ENCODE measurements at regions not wholly inside any gene's neighbourhood (a gene's known extent, or its start where the extent isn't known, plus 50 kb on each side); places are given as distances from the start of the nearest gene placed in this dataset.
"Not testable (repeated sequence)": the region's sequence is repeated elsewhere in the genome, so short reads cannot be mapped to it uniquely, and the experiment has no call there.

DNA sequence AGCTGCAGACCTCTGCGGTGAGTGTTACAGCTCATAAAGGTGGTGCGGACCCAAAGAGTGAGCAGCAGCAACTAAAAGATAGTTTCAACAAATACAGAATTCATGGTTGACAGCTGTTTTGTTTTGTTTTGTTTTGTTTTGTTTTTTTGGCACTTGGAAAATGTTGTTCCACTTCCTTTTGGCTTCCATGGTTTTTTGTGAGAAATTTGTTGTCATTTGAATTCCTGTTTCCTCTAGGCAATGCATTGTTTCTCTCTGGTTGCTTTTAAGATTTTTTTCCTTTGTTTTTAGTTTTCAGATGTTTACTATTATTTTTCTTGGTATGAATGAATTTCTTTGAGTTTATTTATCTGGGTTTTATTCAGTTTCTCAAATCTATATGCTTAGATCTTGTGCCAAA lies 229.4 kb downstream of the MID1IP1 start:
- H3K36me3 ChIP-seq = no peaks in the 10 kb centered on the region
- DNase-seq = no peak

DNA sequence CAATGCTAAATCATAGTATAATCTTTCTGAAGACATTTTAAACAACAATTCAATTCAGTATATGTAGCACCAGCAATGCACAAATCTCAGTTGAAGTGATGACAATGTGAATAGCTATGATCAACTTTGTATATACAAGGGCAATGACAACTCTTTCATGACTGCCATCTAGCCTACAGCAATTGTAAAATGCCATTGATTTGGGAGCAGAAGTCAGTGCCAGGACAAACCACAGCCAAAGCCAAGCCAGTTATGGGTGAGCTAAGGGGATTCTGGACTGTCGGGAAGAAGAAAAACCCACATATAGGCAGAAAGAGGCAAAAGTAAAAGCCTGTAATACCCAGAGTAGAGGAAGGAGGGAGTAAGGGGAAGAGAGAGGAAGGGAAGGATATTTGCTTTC lies 238.6 kb downstream of the MID1IP1 start:
- Histone ChIP-seq H3K27me3 (no peaks in the 10 kb centered on the region), H3K36me3 (no peaks in the 10 kb centered on the region), H3K4me3 (no peak overlapping the region), H3K9me3 (no peaks in the 10 kb centered on the region)
- DNase-seq = no peak

More for the DNA sequence above, 229.4 kb downstream of the MID1IP1 start:
- no peaks in the 10 kb centered on the region for H3K9me3 ChIP-seq
- H3K27me3 ChIP-seq = no peaks in the 10 kb centered on the region
- no peak overlapping the region for H3K4me3 ChIP-seq

DNA sequence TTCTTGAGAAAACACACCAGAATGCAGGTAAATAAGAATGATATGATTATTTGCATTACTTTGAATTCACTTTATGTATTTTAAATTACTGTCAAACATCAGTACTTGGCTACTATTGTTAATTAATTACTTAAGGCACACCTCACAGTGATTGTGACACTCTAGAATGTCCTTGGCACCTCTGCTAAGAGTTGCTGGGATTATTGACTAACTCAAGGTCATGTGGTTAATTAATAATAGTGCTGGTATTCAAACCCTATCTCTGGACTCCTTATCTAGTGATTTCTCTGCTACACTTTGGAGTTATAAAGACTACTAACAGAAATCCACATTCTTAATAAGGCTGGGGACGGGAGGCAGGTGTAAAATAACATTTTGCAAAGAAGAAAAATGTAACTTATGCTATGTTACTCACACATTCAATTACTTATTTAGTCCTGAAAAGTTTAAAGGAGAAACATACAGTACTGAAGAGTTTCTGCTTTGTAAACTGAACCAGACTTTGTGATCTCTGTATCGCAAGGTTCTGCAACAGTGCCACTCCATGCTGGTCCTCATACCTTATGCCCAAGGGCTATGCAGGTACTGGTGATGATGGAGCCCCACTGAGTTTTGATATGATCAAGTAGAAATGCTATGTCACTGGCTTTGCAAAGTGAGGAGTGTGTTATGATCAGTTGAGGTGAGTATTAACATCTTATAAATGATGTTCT lies 242.7 kb downstream of the MID1IP1 start:
- Histone ChIP-seq H3K36me3 (no peaks in the 10 kb centered on the region), H3K4me3 (no peak overlapping the region), H3K27me3 (no peaks in the 10 kb centered on the region), H3K9me3 (no peaks in the 10 kb centered on the region)
- no peak for DNase-seq

DNA sequence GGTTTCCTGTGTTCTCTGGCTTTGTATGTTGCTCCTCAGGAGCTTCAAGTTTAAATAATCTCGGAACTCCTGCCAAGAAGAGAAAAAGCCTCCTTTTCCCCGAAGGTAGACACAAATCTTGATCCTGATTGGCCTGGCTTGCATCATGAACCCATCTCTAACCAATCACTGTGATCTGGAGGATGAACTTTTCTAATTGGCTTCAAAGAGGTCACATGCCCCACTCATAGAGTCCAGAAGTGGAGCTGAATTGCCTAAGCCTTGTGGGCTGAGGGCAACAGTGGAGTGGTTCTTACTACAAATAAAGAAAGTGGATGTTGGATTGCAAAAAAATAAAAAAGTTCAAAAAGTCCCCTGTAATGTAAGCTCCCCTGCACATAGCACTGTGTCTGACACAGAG lies 245.9 kb downstream of the MID1IP1 start:
- no peak overlapping the region for H3K4me3 ChIP-seq
- H3K36me3 ChIP-seq = no peaks in the 10 kb centered on the region
- no peaks in the 10 kb centered on the region for H3K27me3 ChIP-seq
- no peaks in the 10 kb centered on the region for H3K9me3 ChIP-seq
- no peak for DNase-seq

DNA sequence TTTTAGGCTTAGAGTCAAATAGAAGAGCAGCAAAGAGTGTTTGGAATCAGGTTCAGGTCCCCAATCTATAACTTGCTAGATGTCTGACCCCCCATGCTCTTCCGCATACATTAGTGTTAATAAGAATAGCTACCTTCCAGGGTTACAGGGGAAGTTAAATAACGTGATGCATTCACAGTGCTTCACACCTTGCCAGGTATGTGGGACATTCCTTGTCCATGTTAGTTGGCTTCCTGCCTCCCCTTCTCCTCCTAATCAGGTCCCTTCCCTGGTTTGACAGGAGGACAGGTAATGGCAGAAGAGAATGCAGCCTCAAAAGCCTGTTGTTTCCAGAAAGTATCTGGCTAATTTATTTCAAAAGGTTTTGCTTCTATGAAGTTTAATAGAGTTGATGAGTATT lies 248.7 kb downstream of the MID1IP1 start:
- Histone ChIP-seq H3K4me3 (no peak overlapping the region), H3K27me3 (no peaks in the 10 kb centered on the region), H3K36me3 (no peaks in the 10 kb centered on the region), H3K9me3 (no peaks in the 10 kb centered on the region)
- DNase-seq = no peak

DNA sequence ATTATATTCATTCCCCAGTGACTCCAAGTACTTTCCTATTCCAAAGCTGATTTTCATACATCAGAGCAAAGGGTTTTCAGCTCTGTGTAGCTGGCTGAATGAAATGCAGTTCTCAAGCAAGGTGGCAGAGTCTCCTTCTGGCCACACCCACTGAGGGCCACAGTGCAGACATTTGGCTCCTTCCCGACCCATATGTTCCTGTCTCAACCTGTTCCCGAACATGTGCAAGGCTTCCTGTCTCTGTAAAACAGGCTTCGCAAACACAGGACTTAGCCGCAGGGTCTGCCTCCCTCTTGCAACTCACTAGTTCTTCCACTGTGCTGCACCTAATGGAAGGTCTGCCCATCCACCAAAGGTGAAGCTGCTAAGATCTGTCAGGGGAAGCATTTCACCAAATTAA lies 249.2 kb downstream of the MID1IP1 start:
- no peak for DNase-seq
- no peaks in the 10 kb centered on the region for H3K27me3 ChIP-seq
- H3K4me3 ChIP-seq = no peak overlapping the region
- H3K9me3 ChIP-seq = no peaks in the 10 kb centered on the region
- no peaks in the 10 kb centered on the region for H3K36me3 ChIP-seq

DNA sequence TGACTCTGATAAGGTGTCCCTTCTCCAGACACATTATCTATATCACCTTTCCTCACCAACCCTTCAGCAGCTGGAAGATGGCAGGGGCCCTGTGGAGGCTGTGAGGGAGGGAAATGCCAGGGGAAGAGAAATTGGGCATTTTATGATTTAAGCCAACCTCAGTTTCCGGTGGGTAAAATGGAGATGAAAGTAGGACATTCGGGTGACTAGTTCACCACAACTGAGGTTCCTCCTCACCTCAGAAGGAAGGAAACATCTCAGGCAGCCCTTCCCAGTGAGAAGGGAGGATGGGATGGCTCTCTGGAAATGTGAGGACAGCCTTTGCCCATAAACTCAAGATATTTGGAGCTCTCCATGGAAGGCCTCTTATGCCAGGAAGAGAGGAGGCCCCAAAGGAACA lies 251.5 kb downstream of the MID1IP1 start:
- no peak for DNase-seq
- Histone ChIP-seq H3K36me3 (no peaks in the 10 kb centered on the region), H3K9me3 (no peaks in the 10 kb centered on the region), H3K27me3 (no peaks in the 10 kb centered on the region), H3K4me3 (no peak overlapping the region)

DNA sequence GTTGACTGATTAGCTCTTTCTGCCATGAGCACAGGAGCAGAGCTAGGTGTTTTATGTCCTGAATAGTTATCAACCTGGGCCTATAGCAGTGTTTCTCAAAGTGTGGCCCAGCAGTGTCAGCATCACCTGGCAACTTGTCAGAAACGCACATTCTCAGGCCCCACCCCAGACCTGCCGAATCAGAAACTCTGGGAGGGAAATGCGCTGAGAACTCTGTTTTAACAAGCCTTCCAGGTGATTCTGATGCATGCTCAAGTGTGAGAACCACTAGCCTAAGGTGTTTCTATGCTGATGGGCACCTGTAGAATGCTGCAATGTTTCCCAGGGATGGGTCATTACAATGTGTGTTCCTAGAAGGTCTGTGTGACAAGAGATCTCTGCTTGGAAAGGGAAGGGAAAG lies 257.5 kb downstream of the MID1IP1 start:
- Histone ChIP-seq H3K36me3 (no peaks in the 10 kb centered on the region), H3K4me3 (no peak overlapping the region), H3K9me3 (no peaks in the 10 kb centered on the region), H3K27me3 (no peaks in the 10 kb centered on the region)
- DNase-seq = no peak

DNA sequence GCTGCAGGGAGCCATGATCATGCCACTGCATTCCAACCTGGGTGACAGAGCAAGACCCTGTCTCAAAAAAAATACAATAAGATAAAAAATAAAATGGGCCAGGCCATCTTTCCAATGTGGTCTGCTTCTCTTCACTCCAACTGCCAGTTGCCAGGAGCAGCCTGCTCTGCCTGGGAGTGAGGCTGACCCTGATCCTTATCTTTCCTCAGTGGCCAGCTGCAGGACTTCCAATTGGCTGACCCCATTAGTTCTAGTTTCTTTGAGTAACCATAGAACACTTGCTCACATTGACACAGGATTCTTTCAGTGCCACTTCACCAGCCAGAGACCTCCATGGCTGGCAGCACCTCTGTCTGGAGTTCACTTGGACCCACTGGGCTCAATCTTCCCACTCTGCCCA lies 258.6 kb downstream of the MID1IP1 start:
- DNase-seq = no peak
- H3K36me3 ChIP-seq = no peaks in the 10 kb centered on the region

DNA sequence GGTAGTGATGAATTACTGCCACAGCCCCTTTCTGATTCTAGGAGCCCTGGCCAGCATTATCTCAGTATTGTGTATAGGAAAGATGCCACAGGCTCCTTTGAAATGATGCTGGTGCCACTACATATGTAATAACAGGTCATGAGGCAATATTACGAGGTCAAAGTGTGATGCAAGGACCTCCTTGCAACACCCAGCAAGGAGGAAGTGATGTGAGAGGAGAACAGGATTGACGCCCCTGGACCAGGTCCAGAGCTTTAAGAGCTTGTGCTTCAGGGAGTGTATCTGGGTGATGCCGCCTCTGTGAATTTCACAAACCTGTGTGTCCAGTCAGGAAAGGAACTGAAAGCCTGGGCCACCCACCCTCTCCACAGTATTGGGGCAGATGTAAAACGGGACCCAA lies 261.8 kb downstream of the MID1IP1 start:
- Histone ChIP-seq H3K27me3 (no peaks in the 10 kb centered on the region), H3K4me3 (no peak overlapping the region), H3K9me3 (no peaks in the 10 kb centered on the region), H3K36me3 (no peaks in the 10 kb centered on the region)
- DNase-seq = no peak

More for the DNA sequence above, 258.6 kb downstream of the MID1IP1 start:
- Histone ChIP-seq H3K9me3 (no peaks in the 10 kb centered on the region), H3K27me3 (no peaks in the 10 kb centered on the region), H3K4me3 (no peak overlapping the region)

DNA sequence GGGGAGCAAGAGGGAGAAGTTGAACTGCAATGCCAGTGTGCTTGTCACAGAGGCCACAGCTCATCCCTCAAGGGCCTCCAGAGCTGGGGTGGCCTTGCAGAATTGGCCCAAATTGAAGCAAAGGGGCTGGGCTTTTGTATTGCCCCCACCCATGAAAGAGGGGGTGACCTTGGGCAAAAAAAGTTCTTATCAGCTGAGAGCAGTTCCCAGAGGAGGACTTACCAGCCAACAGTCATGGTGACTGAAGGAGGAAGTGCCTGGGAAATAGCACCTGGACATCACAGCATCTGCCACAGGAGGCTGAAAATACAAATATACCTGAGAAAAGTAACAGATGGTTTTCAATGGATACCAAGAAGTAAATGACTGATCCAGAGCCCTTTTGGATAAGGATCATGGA lies 262.4 kb downstream of the MID1IP1 start:
- no peak overlapping the region for H3K4me3 ChIP-seq
- no peaks in the 10 kb centered on the region for H3K9me3 ChIP-seq
- H3K27me3 ChIP-seq = no peaks in the 10 kb centered on the region
- DNase-seq = no peak
- H3K36me3 ChIP-seq = no peaks in the 10 kb centered on the region

DNA sequence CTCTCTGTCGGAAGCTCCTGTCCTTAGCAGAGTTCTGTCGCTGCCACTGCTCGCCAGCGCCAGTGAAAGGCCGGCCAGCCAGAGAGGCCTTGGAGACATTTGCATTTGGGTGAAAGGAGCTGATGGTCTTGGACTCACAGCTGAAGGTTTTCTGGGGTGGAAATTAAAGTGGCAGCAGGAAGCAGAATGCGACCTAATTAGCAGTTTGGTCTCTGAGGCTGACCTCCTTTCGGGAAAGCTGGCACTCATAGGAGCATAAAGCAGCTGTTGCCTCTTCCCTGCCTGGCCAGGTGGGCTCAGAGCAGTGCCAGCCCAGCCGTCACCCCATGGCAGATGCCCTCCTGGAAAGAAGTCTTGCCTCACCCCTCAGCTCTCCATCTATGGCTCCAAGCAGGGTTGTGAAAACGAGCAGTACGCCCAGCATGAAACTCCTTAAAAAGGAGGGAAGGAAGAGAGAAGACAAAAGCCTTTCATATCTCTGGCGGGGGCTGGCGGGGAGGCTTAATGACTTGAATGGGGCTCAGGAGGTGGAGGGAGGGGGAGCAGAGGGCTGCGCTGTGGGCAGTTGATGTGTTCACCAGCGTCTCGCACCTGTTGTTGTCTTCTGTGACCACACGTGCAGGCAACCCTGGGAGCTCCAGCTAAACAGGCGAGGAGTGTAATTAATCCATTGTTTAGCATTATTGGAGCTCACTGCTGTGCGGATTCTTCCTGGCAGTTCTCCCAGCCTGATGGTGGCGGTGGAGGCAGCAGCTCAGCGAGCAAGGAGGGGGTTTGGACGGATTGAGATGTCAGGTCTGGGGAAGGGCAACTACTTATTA lies 264.0 kb downstream of the MID1IP1 start:
- no peak overlapping the region for H3K4me3 ChIP-seq
- no peaks in the 10 kb centered on the region for H3K36me3 ChIP-seq
- DNase-seq = no peak

DNA sequence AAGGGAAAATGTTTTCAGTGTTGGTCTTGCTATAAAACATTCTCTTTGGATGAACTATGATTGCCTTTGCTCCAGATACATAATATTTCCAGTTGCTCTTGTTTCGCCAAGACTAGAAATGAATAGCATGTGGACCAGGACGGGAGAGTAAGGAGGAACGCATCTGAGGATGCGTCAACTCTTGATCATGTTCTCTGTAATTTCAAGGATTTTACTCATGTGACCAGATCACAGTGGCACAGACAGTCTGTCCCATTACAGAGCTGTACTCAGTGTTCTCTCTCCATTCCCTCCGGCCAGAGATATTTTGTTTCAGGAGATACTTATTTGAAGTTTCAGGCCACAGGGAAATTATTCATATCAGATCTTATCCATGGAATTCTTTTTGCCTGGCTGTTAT lies 266.6 kb downstream of the MID1IP1 start:
- no peaks in the 10 kb centered on the region for H3K27me3 ChIP-seq
- H3K4me3 ChIP-seq = no peak overlapping the region
- no peaks in the 10 kb centered on the region for H3K9me3 ChIP-seq
- DNase-seq = no peak
- no peaks in the 10 kb centered on the region for H3K36me3 ChIP-seq

More for the DNA sequence above, 264.0 kb downstream of the MID1IP1 start:
- Histone ChIP-seq H3K27me3 (no peaks in the 10 kb centered on the region), H3K9me3 (no peaks in the 10 kb centered on the region)

DNA sequence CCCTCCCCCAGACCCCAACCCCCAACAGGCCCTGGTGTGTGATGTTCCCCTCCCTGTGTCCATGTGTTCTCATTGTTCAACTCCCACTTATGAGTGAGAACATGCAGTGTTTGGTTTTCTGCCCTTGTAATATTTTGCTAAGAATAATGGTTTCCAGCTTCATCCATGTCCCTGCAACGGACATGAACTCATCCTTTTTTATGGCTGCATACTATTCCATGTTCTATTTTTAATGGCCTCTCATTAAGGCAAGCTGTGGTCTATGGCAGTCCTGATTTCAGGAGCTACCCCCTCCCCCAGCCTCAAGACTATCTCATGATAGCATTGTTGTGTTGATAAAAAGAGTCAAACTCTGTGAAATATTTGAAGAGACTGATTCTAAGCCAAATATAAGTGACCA lies 267.4 kb downstream of the MID1IP1 start:
- H3K27me3 ChIP-seq, H3K4me3 ChIP-seq, H3K9me3 ChIP-seq, H3K36me3 ChIP-seq, DNase-seq: not testable (repeated sequence)

DNA sequence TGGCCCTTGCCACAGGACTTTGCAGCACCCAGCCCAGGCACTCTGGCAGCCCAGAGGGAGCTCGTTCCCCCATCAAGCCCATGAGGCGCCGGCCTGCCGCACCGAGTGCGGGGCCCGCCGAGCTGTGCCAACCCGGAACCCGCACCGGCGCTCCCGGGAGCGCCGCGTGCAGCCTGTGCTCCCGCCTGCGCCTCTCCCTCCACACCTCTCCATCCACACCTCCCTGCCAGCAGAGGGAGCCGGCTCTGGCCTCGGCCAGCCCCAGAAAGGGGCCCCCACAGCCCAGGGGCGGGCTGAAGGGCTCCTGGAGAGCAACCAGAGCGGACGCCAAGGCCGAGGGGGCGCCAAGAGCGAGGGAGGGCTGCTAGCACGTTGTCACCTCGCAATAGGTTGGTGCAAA lies 268.8 kb downstream of the MID1IP1 start:
- H3K4me3 ChIP-seq = no peak overlapping the region
- H3K27me3 ChIP-seq = no peaks in the 10 kb centered on the region

DNA sequence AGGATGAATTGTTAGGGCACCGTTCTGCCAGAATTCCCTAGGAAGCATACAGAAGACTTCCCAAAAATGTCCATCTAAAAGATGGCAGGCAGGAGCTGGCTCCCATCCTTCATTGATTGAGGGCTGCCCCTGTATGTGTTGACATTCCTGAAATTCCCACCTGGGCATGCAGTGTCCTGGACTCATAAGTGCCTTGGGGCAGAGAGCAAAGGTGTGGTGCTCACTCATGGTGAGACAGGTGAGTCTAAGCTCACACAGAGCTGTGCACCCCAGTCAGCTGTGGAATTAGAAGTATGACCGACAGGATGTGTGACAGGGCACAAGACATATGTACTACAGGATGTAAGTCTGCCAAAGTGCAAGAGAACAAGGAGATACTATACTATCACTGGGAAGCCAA lies 271.9 kb downstream of the MID1IP1 start:
- H3K4me3 ChIP-seq = no peak overlapping the region
- no peak for DNase-seq
- no peaks in the 10 kb centered on the region for H3K9me3 ChIP-seq
- H3K36me3 ChIP-seq = no peaks in the 10 kb centered on the region
- H3K27me3 ChIP-seq = no peaks in the 10 kb centered on the region

More for the DNA sequence above, 268.8 kb downstream of the MID1IP1 start:
- no peak for DNase-seq
- no peaks in the 10 kb centered on the region for H3K9me3 ChIP-seq
- no peaks in the 10 kb centered on the region for H3K36me3 ChIP-seq

DNA sequence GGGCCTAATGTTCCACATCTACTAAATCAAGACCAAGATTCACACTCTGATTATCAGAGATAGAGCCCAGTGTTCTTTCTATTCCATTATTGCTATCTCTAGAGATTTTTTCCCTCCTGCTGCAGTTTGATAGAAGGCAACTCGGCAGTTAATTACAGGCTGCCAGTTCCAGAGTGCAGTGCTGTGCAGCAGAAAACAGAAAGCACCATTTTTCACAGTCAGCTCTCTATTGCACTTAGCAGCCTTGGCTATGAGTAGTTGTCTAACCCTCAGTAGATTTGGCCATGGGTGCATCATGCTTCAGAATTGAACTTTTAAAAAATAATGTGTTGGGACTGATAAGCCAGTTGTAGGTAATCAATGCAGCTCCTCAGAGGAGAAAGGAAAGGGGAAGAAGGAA lies 295.3 kb downstream of the MID1IP1 start:
- Histone ChIP-seq H3K27me3 (no peaks in the 10 kb centered on the region), H3K4me3 (no peak overlapping the region), H3K9me3 (no peaks in the 10 kb centered on the region), H3K36me3 (no peaks in the 10 kb centered on the region)
- DNase-seq = no peak

DNA sequence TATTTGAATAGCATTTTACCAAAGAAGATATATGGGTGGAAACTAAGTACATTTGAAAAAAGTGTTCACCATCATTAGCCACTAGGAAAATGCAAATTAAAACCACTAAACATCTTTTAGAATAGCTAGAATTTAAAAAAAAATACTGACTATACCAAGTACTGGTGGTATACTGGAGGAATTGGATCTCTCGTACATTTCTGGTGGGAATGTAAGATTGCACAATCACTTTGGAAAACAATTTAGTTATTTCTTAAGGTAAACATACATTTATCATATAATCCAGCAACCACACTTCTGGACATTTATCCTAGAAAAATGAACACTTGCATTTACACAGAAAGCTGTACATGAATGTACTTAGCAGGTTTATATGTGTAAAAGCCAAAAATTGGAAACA lies 303.5 kb downstream of the MID1IP1 start:
- no peaks in the 10 kb centered on the region for H3K27me3 ChIP-seq
- no peak overlapping the region for H3K4me3 ChIP-seq
- DNase-seq = no peak
- H3K36me3 ChIP-seq = no peaks in the 10 kb centered on the region
- H3K9me3 ChIP-seq = no peaks in the 10 kb centered on the region
